DND-41 (cell line): ENCODE measurements at regions not wholly inside any gene's neighbourhood (a gene's known extent, or its start where the extent isn't known, plus 50 kb on each side); places are given as distances from the start of the nearest gene placed in this dataset.

ENCODE experiments used
- CTCF ChIP-seq: IDR thresholded peaks from 2 replicates; pipeline ENCODE4 v1.5.1; 2012; ENCODE audit warnings: borderline replicate concordance, low read length, moderate library complexity, mild to moderate bottlenecking; ENCODE audit not compliant: poor library complexity, severe bottlenecking; ENCODE audit errors: extremely low read depth
- EZH2 ChIP-seq: IDR thresholded peaks from 3 replicates; pipeline ENCODE4 v1.6.1; 2012; ENCODE audit warnings: borderline replicate concordance, low read depth, mild to moderate bottlenecking, moderate library complexity, low read length, inconsistent platforms; ENCODE audit not compliant: severe bottlenecking

- TF ChIP-seq CTCF (no peak), EZH2 (no peak)
Measured at GRCh38 chr13:58994777-58995176, 1169.0 kb downstream of the DIAPH3 start.
